Fibroblast of lung (primary cell): ENCODE measurements at regions not wholly inside any gene's neighbourhood (a gene's known extent, or its start where the extent isn't known, plus 50 kb on each side); places are given as distances from the start of the nearest gene placed in this dataset.

ENCODE experiments used
- CTCF ChIP-seq, 2 donors: IDR thresholded peaks in 1 of 2; conservative IDR thresholded peaks in 1 of 2; 1 replicate in 1 of 2; 2 replicates in 1 of 2; pipeline ENCODE4 v1.5.1; 2011 to 2012; ENCODE audit warnings: low read length in 2 of 2, control low read depth in 1 of 2, inconsistent platforms in 1 of 2, low read depth in 1 of 2, mild to moderate bottlenecking in 1 of 2
- EZH2 ChIP-seq: IDR thresholded peaks from 2 replicates; pipeline ENCODE4 v1.5.1; 2012; ENCODE audit warnings: low read length, control low read depth, mild to moderate bottlenecking; ENCODE audit errors: missing control alignments

GRCh38 chr3:6273878-6274277 is 587.0 kb upstream of the GRM7 start:
- TF ChIP-seq CTCF (conservative IDR thresholded peaks at IDR 0.05 in 1 of 2, IDR thresholded peaks at IDR 0.05 in 1 of 2; ENCODE audit: low read depth in 1 of 2, low read length in 2 of 2) (no peak), EZH2 (no peak)
